Activated T-cell treated with anti-CD3 and anti-CD28 coated beads, Interleukin-2, amount 50 U/mL, for 72 hours (primary cell): ENCODE measurements at regions not wholly inside any gene's neighbourhood (a gene's known extent, or its start where the extent isn't known, plus 50 kb on each side); places are given as distances from the start of the nearest gene placed in this dataset.

Experiments
- ATAC-seq, 2 donors: fragments of 150-1000 bp; cut with Tn5 transposase; replicated peaks in 1 of 2; 2 replicates each; pipeline ENCODE4 v1.10.0; 2021; ENCODE audit warnings: moderate library complexity in 2 of 2, mild to moderate bottlenecking in 1 of 2
- DNase-seq, 2 donors: peaks; one replicate each; pipeline ENCODE4 v3.0.0; 2021 to 2022; ENCODE audit warnings: mixed read lengths in 1 of 2
- H3K27ac Mint-ChIP-seq: one replicate; pipeline ENCODE4 v1.8.0; 2022; ENCODE audit warnings: mild to moderate bottlenecking, moderate library complexity, mixed read lengths
- H3K27me3 Mint-ChIP-seq: one replicate; pipeline ENCODE4 v1.8.0; 2022; ENCODE audit warnings: low read depth, mixed read lengths
- H3K36me3 Mint-ChIP-seq, 2 donors: one replicate each; pipeline ENCODE4 v1.8.0; 2022; ENCODE audit warnings: mixed read lengths in 2 of 2, mild to moderate bottlenecking in 1 of 2; ENCODE audit not compliant: insufficient read depth in 2 of 2
- H3K4me1 Mint-ChIP-seq: one replicate; pipeline ENCODE4 v1.8.0; 2022; ENCODE audit warnings: low read depth, mixed read lengths
- H3K4me3 Mint-ChIP-seq, 2 donors: one replicate each; pipeline ENCODE4 v1.8.0; 2022; ENCODE audit warnings: mild to moderate bottlenecking in 2 of 2, mixed read lengths in 2 of 2, moderate library complexity in 2 of 2
- H3K9me3 Mint-ChIP-seq, 2 donors: one replicate each; pipeline ENCODE4 v1.8.0; 2022; ENCODE audit warnings: mixed read lengths in 2 of 2

DNA sequence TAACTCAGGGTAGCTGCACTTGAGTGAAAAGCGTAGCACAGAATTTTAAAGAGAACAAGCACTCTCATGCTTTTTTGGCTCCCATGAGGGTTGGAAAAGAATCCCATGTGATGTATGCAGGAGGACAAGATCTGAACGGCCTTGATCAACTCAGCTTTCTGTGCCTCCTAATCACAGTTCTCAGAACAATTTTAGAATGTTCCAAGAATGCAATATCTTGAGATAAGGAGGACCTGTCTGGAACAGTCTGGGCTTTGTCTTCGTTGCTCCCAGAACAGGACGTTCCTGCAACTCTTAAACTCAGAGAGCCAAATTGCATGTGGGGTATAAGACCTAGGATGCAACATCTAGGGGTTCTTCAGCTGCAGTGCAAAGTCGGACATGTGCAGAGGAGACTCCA, 582.7 kb downstream of the RERGL start:
- Mint-ChIP-seq H3K27ac (no peak overlapping the region), H3K4me1 (no peaks in the 10 kb centered on the region), H3K36me3 (no peaks in the 10 kb centered on the region), H3K9me3 (peaks cover 3 to 5% of the 10 kb centered on the region in 2 donors), H3K27me3 (no peaks in the 10 kb centered on the region), H3K4me3 (no peak overlapping the region)
- no peak for DNase-seq
- no peak for ATAC-seq

DNA sequence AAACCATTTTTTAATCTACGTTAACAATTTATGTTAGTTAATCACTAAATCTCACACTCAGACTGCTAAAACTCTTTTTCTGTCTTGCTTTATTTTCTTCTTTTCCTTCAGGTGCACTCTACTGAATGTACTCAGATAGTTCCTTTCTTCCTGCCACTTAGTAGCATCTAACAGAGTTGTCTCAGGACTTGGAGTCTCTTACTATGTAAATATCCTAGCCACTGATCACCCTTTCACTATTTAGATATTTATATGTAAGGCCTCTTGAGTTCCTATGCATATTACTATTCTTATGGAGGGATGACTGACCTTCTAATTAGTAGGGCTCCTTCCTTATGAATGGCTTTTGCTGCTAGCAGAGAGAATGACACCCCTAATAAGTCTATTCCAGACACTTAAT, 586.3 kb downstream of the RERGL start:
- ATAC-seq (no peak), DNase-seq (no peak)
- H3K36me3 Mint-ChIP-seq, result no peaks in the 10 kb centered on the region
- H3K27me3 Mint-ChIP-seq, result no peaks in the 10 kb centered on the region
- H3K4me3 Mint-ChIP-seq, result no peak overlapping the region
- no peak overlapping the region for H3K27ac Mint-ChIP-seq
- peaks cover 4 to 5% of the 10 kb centered on the region in 2 donors for H3K9me3 Mint-ChIP-seq
- no peaks in the 10 kb centered on the region for H3K4me1 Mint-ChIP-seq

GRCh38 chr12:17489452-17489851, 600.5 kb downstream of the RERGL start:
- Mint-ChIP-seq H3K4me3 (no peak overlapping the region), H3K9me3 (peaks cover 3 to 7% of the 10 kb centered on the region in 2 donors), H3K4me1 (no peaks in the 10 kb centered on the region), H3K27ac (no peak overlapping the region), H3K36me3 (no peaks in the 10 kb centered on the region), H3K27me3 (no peaks in the 10 kb centered on the region)
- no peak for ATAC-seq
- DNase-seq, result no peak

DNA sequence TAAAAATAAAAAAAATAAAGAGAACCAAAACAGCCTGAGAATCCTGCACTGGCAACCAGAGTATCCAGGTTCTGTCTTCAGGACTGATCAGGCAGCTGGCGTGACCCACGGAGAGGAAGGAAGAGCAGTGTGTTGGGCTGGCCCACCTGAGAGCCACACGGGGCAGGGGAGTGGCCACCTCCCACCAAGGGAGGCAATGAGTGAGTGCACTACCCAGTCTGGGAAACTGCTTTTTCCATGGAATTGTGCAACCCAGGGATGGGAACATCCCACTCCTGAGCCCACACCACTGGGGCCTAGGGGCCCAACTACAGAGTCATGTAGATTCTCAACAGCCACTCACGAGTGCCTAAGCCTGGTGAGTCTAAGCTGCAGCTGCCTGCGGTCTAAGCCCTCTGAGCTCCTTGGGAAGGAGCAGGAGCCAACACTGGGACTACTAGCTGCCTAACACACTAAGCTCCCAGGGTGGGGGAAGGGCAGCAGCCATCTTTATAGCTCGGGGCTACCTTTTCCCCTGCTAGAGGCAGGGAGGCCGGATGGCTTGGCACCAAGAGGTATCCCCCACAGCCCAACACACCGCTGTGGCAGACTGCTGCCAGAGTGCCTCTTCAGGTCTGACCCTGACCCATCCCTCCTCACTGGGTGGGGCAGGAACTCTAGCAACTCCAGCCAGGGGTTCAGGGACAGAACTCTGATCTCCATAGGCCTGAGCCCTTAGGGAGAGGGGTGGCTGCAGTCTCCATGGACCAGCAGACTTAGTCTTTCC, 610.9 kb downstream of the RERGL start:
- H3K4me1 Mint-ChIP-seq, result no peaks in the 10 kb centered on the region
- ATAC-seq, result no peak
- no peak for DNase-seq
- H3K27ac Mint-ChIP-seq, result no peak overlapping the region
- H3K27me3 Mint-ChIP-seq, result no peaks in the 10 kb centered on the region
- no peak overlapping the region for H3K4me3 Mint-ChIP-seq
- peaks cover 2 to 10% of the 10 kb centered on the region in 2 donors for H3K36me3 Mint-ChIP-seq
- peaks cover 21 to 24% of the 10 kb centered on the region in 2 donors for H3K9me3 Mint-ChIP-seq

- ATAC-seq (no peak), DNase-seq (no peak)
- peaks cover 8 to 10% of the 10 kb centered on the region in 2 donors for H3K9me3 Mint-ChIP-seq
- H3K4me1 Mint-ChIP-seq, result no peaks in the 10 kb centered on the region
- no peak overlapping the region for H3K27ac Mint-ChIP-seq
- H3K36me3 Mint-ChIP-seq, result peaks cover 0 to 2% of the 10 kb centered on the region in 2 donors
- H3K4me3 Mint-ChIP-seq, result no peak overlapping the region
- H3K27me3 Mint-ChIP-seq, result no peaks in the 10 kb centered on the region
These were observed 619.5 kb downstream of the RERGL start for GRCh38 chr12:17470460-17470859.

DNA sequence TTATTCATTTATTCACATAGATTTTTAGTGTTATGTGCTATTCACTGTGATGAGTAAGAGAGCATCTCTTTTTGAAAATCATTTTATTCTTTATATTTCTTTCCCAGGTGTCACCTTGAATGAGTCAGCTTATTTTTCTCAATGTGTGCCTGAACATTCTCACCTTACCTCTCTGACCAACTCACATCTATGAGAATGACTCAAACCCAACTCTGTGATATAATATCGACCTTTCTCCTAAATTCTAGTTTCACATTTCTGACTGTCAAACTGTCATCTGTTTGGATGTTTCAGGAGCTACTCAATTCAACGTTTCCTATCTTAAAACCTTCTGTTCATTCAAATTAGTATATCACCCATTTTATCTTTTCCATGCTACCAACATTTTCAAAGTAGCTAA, 630.8 kb downstream of the RERGL start:
- Mint-ChIP-seq H3K27ac (no peak overlapping the region), H3K27me3 (no peaks in the 10 kb centered on the region), H3K36me3 (no peaks in the 10 kb centered on the region), H3K4me3 (no peak overlapping the region), H3K4me1 (no peaks in the 10 kb centered on the region), H3K9me3 (peaks cover 4 to 8% of the 10 kb centered on the region in 2 donors)
- DNase-seq (no peak), ATAC-seq (no peak)

- Mint-ChIP-seq H3K27me3 (no peaks in the 10 kb centered on the region), H3K4me1 (no peaks in the 10 kb centered on the region), H3K27ac (no peak overlapping the region), H3K36me3 (no peaks in the 10 kb centered on the region), H3K4me3 (no peak overlapping the region), H3K9me3 (peaks cover 3 to 8% of the 10 kb centered on the region in 2 donors)
- no peak for DNase-seq
- no peak for ATAC-seq
These were observed 633.5 kb downstream of the RERGL start for GRCh38 chr12:17456486-17456885.

DNA sequence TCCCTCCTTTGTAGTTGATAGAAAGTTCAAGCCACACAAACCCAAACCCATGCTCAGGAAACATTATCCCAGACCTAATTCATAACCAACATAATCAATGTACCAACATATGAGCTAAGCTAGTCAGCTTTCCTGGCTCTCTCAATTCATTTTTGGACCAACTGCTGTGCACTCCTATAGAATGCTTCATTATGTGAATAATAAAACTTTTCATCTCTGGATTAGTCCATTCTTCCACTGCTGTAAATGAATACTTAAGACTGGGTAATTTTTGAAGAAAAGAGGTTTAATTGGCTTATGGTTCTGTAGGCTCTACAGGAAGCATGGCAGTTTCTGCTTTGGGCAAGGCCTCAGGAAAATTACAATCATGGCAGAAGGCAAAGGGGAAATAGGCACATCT, 651.9 kb downstream of the RERGL start:
- Mint-ChIP-seq H3K4me1 (no peaks in the 10 kb centered on the region), H3K36me3 (peaks cover 0 to 2% of the 10 kb centered on the region in 2 donors), H3K27me3 (no peaks in the 10 kb centered on the region), H3K9me3 (peaks cover 7 to 11% of the 10 kb centered on the region in 2 donors), H3K4me3 (no peak overlapping the region), H3K27ac (no peak overlapping the region)
- DNase-seq, result no peak
- ATAC-seq, result no peak

DNA sequence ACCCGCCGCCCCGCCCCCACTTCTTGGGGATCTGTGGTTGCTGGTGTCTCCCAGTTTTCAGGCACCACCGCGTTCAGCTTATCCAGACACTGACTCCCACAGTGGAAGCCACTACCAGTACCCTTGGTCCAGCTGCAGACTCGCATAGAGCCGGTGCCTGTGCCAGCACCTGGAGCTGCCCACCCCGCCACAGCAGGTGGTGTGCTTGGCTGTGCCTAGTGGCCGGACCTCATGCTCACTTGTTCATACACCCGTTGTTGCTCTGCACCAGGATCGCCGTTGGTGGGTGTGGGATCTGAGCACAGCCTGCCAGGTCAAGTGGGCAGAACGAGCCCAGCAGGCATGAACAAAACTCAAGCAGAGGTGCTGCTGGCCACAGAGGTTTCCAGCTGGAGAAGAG, 673.2 kb downstream of the RERGL start:
- Mint-ChIP-seq H3K36me3 (no peaks in the 10 kb centered on the region), H3K4me3 (no peak overlapping the region), H3K9me3 (peaks cover 3 to 8% of the 10 kb centered on the region in 2 donors), H3K4me1 (no peaks in the 10 kb centered on the region), H3K27ac (no peak overlapping the region), H3K27me3 (no peaks in the 10 kb centered on the region)
- ATAC-seq, result no peak
- DNase-seq, result no peak

DNA sequence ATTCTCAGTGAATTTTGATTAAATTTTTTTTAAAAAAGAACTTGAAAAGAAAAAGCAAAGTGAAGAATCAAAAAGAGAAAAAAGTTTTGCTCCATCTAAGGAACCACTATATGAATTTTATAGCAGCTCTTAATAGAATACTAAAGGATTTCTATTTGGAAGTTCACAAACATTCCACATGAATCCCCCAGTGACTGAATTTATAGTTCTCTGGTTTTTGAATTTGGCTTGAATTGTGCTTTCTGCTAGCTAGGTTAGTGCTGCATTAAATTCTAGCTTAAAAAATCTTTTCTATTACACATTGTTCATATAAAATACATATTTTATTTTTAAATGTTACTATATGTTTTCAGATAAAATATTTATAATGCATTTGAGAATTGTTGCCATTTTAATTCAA, 675.4 kb downstream of the RERGL start:
- DNase-seq (no peak), ATAC-seq (no peak)
- H3K27ac Mint-ChIP-seq, result no peak overlapping the region
- no peaks in the 10 kb centered on the region for H3K36me3 Mint-ChIP-seq
- H3K4me3 Mint-ChIP-seq, result no peak overlapping the region
- H3K4me1 Mint-ChIP-seq, result no peaks in the 10 kb centered on the region
- no peaks in the 10 kb centered on the region for H3K27me3 Mint-ChIP-seq
- H3K9me3 Mint-ChIP-seq, result peaks cover 4 to 16% of the 10 kb centered on the region in 2 donors

GRCh38 chr12:17411662-17412061, 678.3 kb downstream of the RERGL start:
- Mint-ChIP-seq H3K27ac (no peak overlapping the region), H3K4me1 (no peaks in the 10 kb centered on the region), H3K9me3 (peaks cover 10 to 15% of the 10 kb centered on the region in 2 donors), H3K36me3 (no peaks in the 10 kb centered on the region), H3K4me3 (no peak overlapping the region), H3K27me3 (no peaks in the 10 kb centered on the region)
- DNase-seq (no peak), ATAC-seq (no peak)

GRCh38 chr12:17388679-17389078, 701.3 kb downstream of the RERGL start:
- H3K4me1 Mint-ChIP-seq, result no peaks in the 10 kb centered on the region

DNA sequence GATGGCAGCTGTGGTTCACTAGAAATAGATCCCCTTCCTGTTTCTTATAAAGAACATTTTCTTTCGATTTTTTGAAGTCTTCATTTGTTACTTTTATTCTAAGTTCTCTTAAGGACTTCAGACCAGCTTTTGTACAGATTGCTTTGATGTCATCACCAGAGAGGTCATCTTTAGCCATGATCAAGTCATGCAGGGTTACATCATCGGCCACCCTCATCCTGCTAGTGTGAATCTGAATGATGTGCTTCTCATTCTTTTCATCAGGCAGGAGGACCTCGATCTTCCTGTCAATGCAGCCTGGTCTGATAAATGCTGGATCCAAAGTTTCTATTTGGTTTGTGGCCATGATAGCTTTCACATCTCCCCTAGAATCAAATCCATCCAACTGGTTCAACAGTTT, 706.7 kb downstream of the RERGL start:
- H3K4me1 Mint-ChIP-seq, result no peaks in the 10 kb centered on the region
- ATAC-seq, result no peak
- H3K4me3 Mint-ChIP-seq, result no peak overlapping the region
- H3K27me3 Mint-ChIP-seq, result no peaks in the 10 kb centered on the region
- H3K27ac Mint-ChIP-seq, result no peak overlapping the region
- peaks cover 0 to 1% of the 10 kb centered on the region in 2 donors for H3K36me3 Mint-ChIP-seq
- DNase-seq, result no peak
- peaks cover 6% of the 10 kb centered on the region in 2 donors for H3K9me3 Mint-ChIP-seq

More at GRCh38 chr12:17388679-17389078, 701.3 kb downstream of the RERGL start:
- H3K9me3 Mint-ChIP-seq, result peaks cover 4 to 6% of the 10 kb centered on the region in 2 donors
- no peak overlapping the region for H3K27ac Mint-ChIP-seq
- H3K36me3 Mint-ChIP-seq, result peaks cover 0 to 1% of the 10 kb centered on the region in 2 donors
- no peak for DNase-seq
- H3K4me3 Mint-ChIP-seq, result no peak overlapping the region
- no peaks in the 10 kb centered on the region for H3K27me3 Mint-ChIP-seq
- ATAC-seq, result no peak

DNA sequence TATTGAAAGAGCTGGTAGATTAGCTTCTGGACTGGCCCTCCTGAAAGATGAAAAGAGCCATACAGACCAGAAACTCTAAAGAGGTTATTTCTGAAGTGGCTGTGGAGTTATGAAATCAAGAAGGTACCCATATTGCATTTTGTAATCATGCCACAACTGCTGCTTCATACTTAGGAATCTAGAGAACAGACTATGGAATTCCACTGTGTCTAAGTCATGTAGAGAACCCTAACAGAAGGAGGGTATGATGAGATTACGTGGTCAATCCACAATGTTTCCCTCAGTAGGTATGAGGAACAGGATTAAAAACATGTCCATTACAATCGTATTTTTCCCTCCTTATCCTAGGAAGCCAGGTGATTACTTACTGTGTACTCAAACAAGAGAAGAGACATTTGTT, 708.8 kb downstream of the RERGL start:
- no peaks in the 10 kb centered on the region for H3K4me1 Mint-ChIP-seq
- DNase-seq, result no peak
- H3K4me3 Mint-ChIP-seq, result no peak overlapping the region
- no peak overlapping the region for H3K27ac Mint-ChIP-seq
- peaks cover 0 to 1% of the 10 kb centered on the region in 2 donors for H3K36me3 Mint-ChIP-seq
- peaks cover 8 to 9% of the 10 kb centered on the region in 2 donors for H3K9me3 Mint-ChIP-seq
- no peaks in the 10 kb centered on the region for H3K27me3 Mint-ChIP-seq
- no peak for ATAC-seq
